Esophagus muscularis mucosa (tissue), 3 donors: ENCODE measurements at regions not wholly inside any gene's neighbourhood (a gene's known extent, or its start where the extent isn't known, plus 50 kb on each side); places are given as distances from the start of the nearest gene placed in this dataset.

ENCODE experiments used
- CTCF ChIP-seq, 3 experiments: fragments of 200-600 bp in 2 of 3; fragments of 450-650 bp in 1 of 3; sonication (generic) in 2 of 3; IDR thresholded peaks; one replicate each; pipeline ENCODE4 v1.5.1; 2017 to 2019; ENCODE audit warnings: antibody characterized with exemption in 3 of 3, mild to moderate bottlenecking in 2 of 3, moderate library complexity in 1 of 3
- POLR2A ChIP-seq: fragments of 450-650 bp; IDR thresholded peaks from one replicate; pipeline ENCODE4 v1.6.1; 2017; ENCODE audit warnings: antibody characterized with exemption, moderate library complexity, mild to moderate bottlenecking, low read depth
- POLR2AphosphoS5 ChIP-seq, 2 donors: sonication (generic); formaldehyde crosslinking; IDR thresholded peaks; one replicate each; pipeline ENCODE4 v1.6.1; 2017; ENCODE audit warnings: antibody characterized with exemption in 2 of 2

- TF ChIP-seq CTCF (IDR thresholded peaks at IDR 0.05) (no peak), POLR2AphosphoS5 (IDR thresholded peaks at IDR 0.05) (no peak), POLR2A (no peak)
These were observed 534.3 kb downstream of the PLXDC2 start for GRCh38 chr10:20350509-20350908.
